Fibroblast of skin of scalp (primary cell): ENCODE measurements at regions not wholly inside any gene's neighbourhood (a gene's known extent, or its start where the extent isn't known, plus 50 kb on each side); places are given as distances from the start of the nearest gene placed in this dataset.
"Not testable (repeated sequence)": the region's sequence is repeated elsewhere in the genome, so short reads cannot be mapped to it uniquely, and the experiment has no call there.

Source experiments
- DNase-seq: peaks from one replicate; pipeline ENCODE4 v3.0.0-alpha.2; 2013

- DNase-seq, result not testable (repeated sequence)
Observed at GRCh38 chr16:18148132-18148531, 188.4 kb downstream of the NPIPA8 start.

GRCh38 chr16:18146601-18147142 is 189.9 kb downstream of the NPIPA8 start:
- not testable (repeated sequence) for DNase-seq

GRCh38 chr16:18142066-18142465 is 194.5 kb downstream of the NPIPA8 start:
- not testable (repeated sequence) for DNase-seq

- not testable (repeated sequence) for DNase-seq
Observed at GRCh38 chr16:18136288-18136687, 200.2 kb downstream of the NPIPA8 start.

- DNase-seq, result not testable (repeated sequence)
Observed at GRCh38 chr16:18135024-18135423, 201.5 kb downstream of the NPIPA8 start.

- not testable (repeated sequence) for DNase-seq
Observed at GRCh38 chr16:18131587-18131986, 204.9 kb downstream of the NPIPA8 start.

GRCh38 chr16:18130478-18131120 is 205.9 kb downstream of the NPIPA8 start:
- not testable (repeated sequence) for DNase-seq

- not testable (repeated sequence) for DNase-seq
Observed at GRCh38 chr16:18127033-18127432, 209.5 kb downstream of the NPIPA8 start.

- not testable (repeated sequence) for DNase-seq
Observed at GRCh38 chr16:18119092-18119491, 217.4 kb downstream of the NPIPA8 start.

GRCh38 chr16:18118684-18119083 is 217.9 kb downstream of the NPIPA8 start:
- not testable (repeated sequence) for DNase-seq

GRCh38 chr16:18118071-18118470 is 218.5 kb downstream of the NPIPA8 start:
- DNase-seq, result not testable (repeated sequence)

GRCh38 chr16:18104412-18104811 is 232.1 kb downstream of the NPIPA8 start:
- not testable (repeated sequence) for DNase-seq

GRCh38 chr16:18101077-18101476 is 235.5 kb downstream of the NPIPA8 start:
- not testable (repeated sequence) for DNase-seq

GRCh38 chr16:18092605-18093004 is 243.9 kb downstream of the NPIPA8 start:
- DNase-seq, result not testable (repeated sequence)

GRCh38 chr16:18080658-18081363 is 255.7 kb downstream of the NPIPA8 start:
- not testable (repeated sequence) for DNase-seq

GRCh38 chr16:18077910-18078309 is 258.6 kb downstream of the NPIPA8 start:
- not testable (repeated sequence) for DNase-seq

- DNase-seq, result no peak
Observed at GRCh38 chr16:18072161-18072560, 264.4 kb downstream of the NPIPA8 start.

GRCh38 chr16:18069683-18070082 is 266.9 kb downstream of the NPIPA8 start:
- DNase-seq, result no peak

GRCh38 chr16:18068477-18068876 is 268.1 kb downstream of the NPIPA8 start:
- DNase-seq, result no peak

- DNase-seq, result no peak
Observed at GRCh38 chr16:18062713-18063112, 273.8 kb downstream of the NPIPA8 start.

- DNase-seq, result no peak
Observed at GRCh38 chr16:18060351-18060750, 276.2 kb downstream of the NPIPA8 start.

GRCh38 chr16:18059577-18059976 is 277.0 kb downstream of the NPIPA8 start:
- no peak for DNase-seq

- DNase-seq, result no peak
Observed at GRCh38 chr16:18059089-18059488, 277.4 kb downstream of the NPIPA8 start.

GRCh38 chr16:18055411-18055916 is 281.1 kb downstream of the NPIPA8 start:
- DNase-seq, result no peak
